ENCODE measurements at regions not wholly inside any gene's neighbourhood (a gene's known extent, or its start where the extent isn't known, plus 50 kb on each side); places are given as distances from the start of the nearest gene placed in this dataset.
A peak's percentile ranks its signal among the peaks of the same experiment; 100 is the strongest.
"Not testable (repeated sequence)": the region's sequence is repeated elsewhere in the genome, so short reads cannot be mapped to it uniquely, and the experiment has no call there.

GRCh38 chrX:101744085-101744484, 84.4 kb upstream of the ARMCX2 start:
- Histone ChIP-seq H3K27me3 (replicated peaks; ENCODE audit: insufficient read depth, low read depth, low read length, poor library complexity) (no peaks in the 10 kb centered on the region), H3K27ac (ENCODE audit: low read depth, low read length, poor library complexity, severe bottlenecking) (no peak overlapping the region), H3K4me1 (ENCODE audit: insufficient read depth, low read length, poor library complexity, severe bottlenecking) (no peaks in the 10 kb centered on the region), H3K4me3 (ENCODE audit: low read depth, low read length, poor library complexity, severe bottlenecking) (no peak overlapping the region), H3K9me3 (ENCODE audit: low read depth, low read length, poor library complexity, severe bottlenecking) (no peaks in the 10 kb centered on the region), H3K36me3 (ENCODE audit: insufficient read depth, low read length, poor library complexity, severe bottlenecking) (no peaks in the 10 kb centered on the region)
- ChIA-PET POLR2A (ENCODE audit: low non-redundant PET) (no interaction called here), CTCF (no interaction called here)
- intact Hi-C loops (cut with micrococcal nuclease; ENCODE audit: unreplicated experiment): loop anchor here (5.0 kb wide), 1 partner anchor 127 kb away; the partner anchor contains the start of gene ARMCX6
- no peak for TF ChIP-seq EZH2 (IDR thresholded peaks at IDR 0.05; ENCODE audit: borderline replicate concordance, low read depth, low read length, poor library complexity, severe bottlenecking)
- TF ChIP-seq CTCF (conservative IDR thresholded peaks at IDR 0.05; ENCODE audit: low read depth, low read length): no peak
- no TSS peak for BruUV-seq (replicated peaks)
- DNase-seq (ENCODE audit: low spot score): peak; percentile 62

- no peaks in the 10 kb centered on the region for H3K4me1 ChIP-seq (ENCODE audit: insufficient read depth, low read length, poor library complexity, severe bottlenecking)
- POLR2A ChIA-PET (ENCODE audit: low non-redundant PET): no interaction called here
- no peak for DNase-seq (ENCODE audit: low spot score)
- H3K4me3 ChIP-seq (ENCODE audit: low read depth, low read length, poor library complexity, severe bottlenecking): no peak overlapping the region
- no peaks in the 10 kb centered on the region for H3K9me3 ChIP-seq (ENCODE audit: low read depth, low read length, poor library complexity, severe bottlenecking)
- intact Hi-C loops (cut with micrococcal nuclease; ENCODE audit: unreplicated experiment): loop anchor here (5.0 kb wide), 1 partner anchor 123 kb away; the partner anchor contains the start of gene ARMCX6
- H3K36me3 ChIP-seq (ENCODE audit: insufficient read depth, low read length, poor library complexity, severe bottlenecking): no peaks in the 10 kb centered on the region
- no peak overlapping the region for H3K27ac ChIP-seq (ENCODE audit: low read depth, low read length, poor library complexity, severe bottlenecking)
- H3K27me3 ChIP-seq (replicated peaks; ENCODE audit: insufficient read depth, low read depth, low read length, poor library complexity): no peaks in the 10 kb centered on the region
- BruUV-seq (replicated peaks): no TSS peak
- TF ChIP-seq CTCF (conservative IDR thresholded peaks at IDR 0.05; ENCODE audit: low read depth, low read length): no peak
- no peak for TF ChIP-seq EZH2 (IDR thresholded peaks at IDR 0.05; ENCODE audit: borderline replicate concordance, low read depth, low read length, poor library complexity, severe bottlenecking)
- CTCF ChIA-PET: no interaction called here
These were observed 81.0 kb upstream of the ARMCX2 start for GRCh38 chrX:101740642-101741041.

- H3K27ac ChIP-seq (ENCODE audit: low read depth, low read length, poor library complexity, severe bottlenecking); H3K4me3 ChIP-seq (ENCODE audit: low read depth, low read length, poor library complexity, severe bottlenecking); H3K4me1 ChIP-seq (ENCODE audit: insufficient read depth, low read length, poor library complexity, severe bottlenecking); H3K9me3 ChIP-seq (ENCODE audit: low read depth, low read length, poor library complexity, severe bottlenecking); BruUV-seq (replicated peaks); H3K27me3 ChIP-seq (replicated peaks; ENCODE audit: insufficient read depth, low read depth, low read length, poor library complexity); H3K36me3 ChIP-seq (ENCODE audit: insufficient read depth, low read length, poor library complexity, severe bottlenecking); POLR2A ChIA-PET (ENCODE audit: low non-redundant PET); DNase-seq (ENCODE audit: low spot score); intact Hi-C loops (cut with micrococcal nuclease; ENCODE audit: unreplicated experiment); CTCF ChIA-PET: not testable (repeated sequence)
These were observed 79.2 kb upstream of the ARMCX2 start for GRCh38 chrX:101738867-101739266.

GRCh38 chrX:101738411-101738810, 78.8 kb upstream of the ARMCX2 start:
- H3K9me3 ChIP-seq (ENCODE audit: low read depth, low read length, poor library complexity, severe bottlenecking); BruUV-seq (replicated peaks); H3K4me1 ChIP-seq (ENCODE audit: insufficient read depth, low read length, poor library complexity, severe bottlenecking); intact Hi-C loops (cut with micrococcal nuclease; ENCODE audit: unreplicated experiment); H3K27ac ChIP-seq (ENCODE audit: low read depth, low read length, poor library complexity, severe bottlenecking); CTCF ChIA-PET; POLR2A ChIA-PET (ENCODE audit: low non-redundant PET); DNase-seq (ENCODE audit: low spot score); H3K36me3 ChIP-seq (ENCODE audit: insufficient read depth, low read length, poor library complexity, severe bottlenecking); H3K27me3 ChIP-seq (replicated peaks; ENCODE audit: insufficient read depth, low read depth, low read length, poor library complexity); H3K4me3 ChIP-seq (ENCODE audit: low read depth, low read length, poor library complexity, severe bottlenecking): not testable (repeated sequence)
